ENCODE measurements at regions not wholly inside any gene's neighbourhood (a gene's known extent, or its start where the extent isn't known, plus 50 kb on each side); places are given as distances from the start of the nearest gene placed in this dataset.

DNA sequence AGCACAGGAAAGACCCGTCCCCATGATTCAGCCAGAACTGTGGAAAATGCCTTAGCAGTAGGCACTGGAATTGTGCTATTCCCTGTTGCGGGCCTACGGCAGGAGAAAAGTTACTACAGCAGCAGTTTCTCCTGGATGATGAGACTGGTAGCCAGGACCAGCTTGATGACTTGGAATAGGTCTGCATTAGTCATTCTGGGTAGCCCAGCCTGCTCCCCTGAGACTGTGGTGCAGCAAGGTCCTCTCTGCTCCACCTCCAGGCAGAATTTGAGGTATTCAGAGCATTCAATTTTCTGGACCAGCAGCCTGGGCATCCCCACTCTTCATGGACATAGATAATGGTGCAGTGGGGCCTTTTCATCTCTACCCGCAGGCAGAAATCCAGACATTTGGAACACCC, 490.0 kb downstream of the SH2D4B start:
- TF ChIP-seq, protein P1, sequence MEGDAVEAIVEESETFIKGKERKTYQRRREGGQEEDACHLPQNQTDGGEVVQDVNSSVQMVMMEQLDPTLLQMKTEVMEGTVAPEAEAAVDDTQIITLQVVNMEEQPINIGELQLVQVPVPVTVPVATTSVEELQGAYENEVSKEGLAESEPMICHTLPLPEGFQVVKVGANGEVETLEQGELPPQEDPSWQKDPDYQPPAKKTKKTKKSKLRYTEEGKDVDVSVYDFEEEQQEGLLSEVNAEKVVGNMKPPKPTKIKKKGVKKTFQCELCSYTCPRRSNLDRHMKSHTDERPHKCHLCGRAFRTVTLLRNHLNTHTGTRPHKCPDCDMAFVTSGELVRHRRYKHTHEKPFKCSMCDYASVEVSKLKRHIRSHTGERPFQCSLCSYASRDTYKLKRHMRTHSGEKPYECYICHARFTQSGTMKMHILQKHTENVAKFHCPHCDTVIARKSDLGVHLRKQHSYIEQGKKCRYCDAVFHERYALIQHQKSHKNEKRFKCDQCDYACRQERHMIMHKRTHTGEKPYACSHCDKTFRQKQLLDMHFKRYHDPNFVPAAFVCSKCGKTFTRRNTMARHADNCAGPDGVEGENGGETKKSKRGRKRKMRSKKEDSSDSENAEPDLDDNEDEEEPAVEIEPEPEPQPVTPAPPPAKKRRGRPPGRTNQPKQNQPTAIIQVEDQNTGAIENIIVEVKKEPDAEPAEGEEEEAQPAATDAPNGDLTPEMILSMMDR (conservative IDR thresholded peaks at IDR 0.05; ENCODE audit: low read depth, low read length) = no peak
- no peak for TF ChIP-seq EZH2 (IDR thresholded peaks at IDR 0.05; ENCODE audit: borderline replicate concordance, low read depth, low read length, poor library complexity, severe bottlenecking)

All from A673 (cell line).